Activated CD4-positive, alpha-beta T cell treated with anti-CD3 and anti-CD28 coated beads, Interleukin-10, Interleukin-2, amounts not matched to agents 100 ng/mL and 50 ng/mL, durations not matched to agents 16 hours and 8 hours (primary cell): ENCODE measurements at regions not wholly inside any gene's neighbourhood (a gene's known extent, or its start where the extent isn't known, plus 50 kb on each side); places are given as distances from the start of the nearest gene placed in this dataset.
"Not testable (repeated sequence)": the region's sequence is repeated elsewhere in the genome, so short reads cannot be mapped to it uniquely, and the experiment has no call there.

ENCODE experiments used
- DNase-seq: peaks from one replicate; pipeline ENCODE4 v3.0.0-alpha.2; 2020

GRCh38 chr13:67990868-67991267, 760.7 kb upstream of the PCDH9 start:
- DNase-seq: no peak

- DNase-seq: no peak
Measured at GRCh38 chr13:67986234-67986633, 756.1 kb upstream of the PCDH9 start.

GRCh38 chr13:67977066-67977465, 746.9 kb upstream of the PCDH9 start:
- no peak for DNase-seq

- no peak for DNase-seq
Measured at GRCh38 chr13:67971291-67971690, 741.2 kb upstream of the PCDH9 start.

GRCh38 chr13:67967031-67967430, 736.9 kb upstream of the PCDH9 start:
- DNase-seq: no peak

- DNase-seq: no peak
Measured at GRCh38 chr13:67966065-67966464, 735.9 kb upstream of the PCDH9 start.

- DNase-seq: no peak
Measured at GRCh38 chr13:67964986-67965385, 734.9 kb upstream of the PCDH9 start.

GRCh38 chr13:67964091-67964490, 734.0 kb upstream of the PCDH9 start:
- DNase-seq: no peak

GRCh38 chr13:67961331-67961730, 731.2 kb upstream of the PCDH9 start:
- DNase-seq: no peak

GRCh38 chr13:67951431-67951830, 721.3 kb upstream of the PCDH9 start:
- DNase-seq: no peak

GRCh38 chr13:67950603-67951002, 720.5 kb upstream of the PCDH9 start:
- DNase-seq: no peak

GRCh38 chr13:67946131-67946530, 716.0 kb upstream of the PCDH9 start:
- no peak for DNase-seq

GRCh38 chr13:67943116-67943515, 713.0 kb upstream of the PCDH9 start:
- DNase-seq: no peak

- DNase-seq: no peak
Measured at GRCh38 chr13:67935626-67936025, 705.5 kb upstream of the PCDH9 start.

GRCh38 chr13:67934617-67935330, 704.6 kb upstream of the PCDH9 start:
- no peak for DNase-seq

GRCh38 chr13:67932991-67933390, 702.9 kb upstream of the PCDH9 start:
- no peak for DNase-seq

GRCh38 chr13:67917291-67917987, 687.3 kb upstream of the PCDH9 start:
- DNase-seq: no peak

- DNase-seq: no peak
Measured at GRCh38 chr13:67916650-67917049, 686.5 kb upstream of the PCDH9 start.

- no peak for DNase-seq
Measured at GRCh38 chr13:67914535-67914934, 684.4 kb upstream of the PCDH9 start.

- not testable (repeated sequence) for DNase-seq
Measured at GRCh38 chr13:67902960-67903359, 672.8 kb upstream of the PCDH9 start.

- DNase-seq: no peak
Measured at GRCh38 chr13:67880916-67881315, 650.8 kb upstream of the PCDH9 start.

- DNase-seq: no peak
Measured at GRCh38 chr13:67878376-67878775, 648.2 kb upstream of the PCDH9 start.

GRCh38 chr13:67877031-67877430, 646.9 kb upstream of the PCDH9 start:
- DNase-seq: no peak

GRCh38 chr13:67867206-67867605, 637.1 kb upstream of the PCDH9 start:
- no peak for DNase-seq

- no peak for DNase-seq
Measured at GRCh38 chr13:67860315-67860714, 630.2 kb upstream of the PCDH9 start.
